NB4 (cell line): ENCODE measurements at regions not wholly inside any gene's neighbourhood (a gene's known extent, or its start where the extent isn't known, plus 50 kb on each side); places are given as distances from the start of the nearest gene placed in this dataset.

Experiments used
- DNase-seq: peaks from one replicate; pipeline ENCODE4 v3.0.0; 2010; ENCODE audit warnings: low read depth
- H3K4me3 ChIP-seq: one replicate; pipeline ENCODE4 v1.5.1; 2011; ENCODE audit warnings: mild to moderate bottlenecking, low read depth, low read length, moderate library complexity
- MYC ChIP-seq: IDR thresholded peaks from 2 replicates; pipeline ENCODE4 v1.6.1; 2011; ENCODE audit warnings: low read depth, low read length
- POLR2A ChIP-seq: IDR thresholded peaks from 2 replicates; pipeline ENCODE4 v1.6.1; 2011; ENCODE audit warnings: mild to moderate bottlenecking; ENCODE audit not compliant: insufficient read length; ENCODE audit errors: extremely low read depth
- TF ChIP-seq, protein P1 (sequence below): IDR thresholded peaks from one replicate; pipeline ENCODE4 v1.5.1; 2012; ENCODE audit warnings: low read depth, low read length
- TF ChIP-seq, protein P2 (sequence below): IDR thresholded peaks from 2 replicates; pipeline ENCODE4 v1.6.1; 2011; ENCODE audit warnings: low read depth, low read length

DNA sequence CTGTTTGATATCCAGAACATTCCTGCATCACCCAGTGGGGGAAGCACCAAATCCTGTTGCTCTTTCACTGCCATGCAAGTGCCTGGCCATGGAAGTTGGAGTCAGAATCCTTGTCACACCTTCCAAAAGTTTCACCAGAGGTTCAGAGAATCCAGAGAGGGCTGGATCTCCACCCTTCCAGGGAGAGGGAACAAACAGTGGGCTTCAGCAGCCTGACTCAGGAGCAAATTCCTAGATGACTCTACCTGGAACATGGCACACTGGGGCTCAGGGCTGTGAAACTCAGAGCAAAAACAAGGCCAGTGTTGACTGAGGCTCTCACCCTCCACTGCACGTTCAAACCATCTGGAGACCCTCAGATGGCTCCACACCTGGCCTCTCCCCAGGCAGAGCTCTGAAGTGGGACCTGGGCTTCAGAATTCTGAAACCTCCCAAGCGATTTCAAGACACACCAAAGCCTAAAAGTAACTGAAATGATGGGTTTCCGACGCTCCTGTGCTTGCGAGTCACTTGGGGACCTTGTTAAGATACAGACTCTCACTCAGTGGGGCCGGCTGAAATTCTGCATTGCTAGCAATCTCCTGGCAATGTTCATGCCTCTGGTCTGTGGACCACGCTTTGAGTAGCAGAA, 205.9 kb downstream of the AUH start:
- TF ChIP-seq, protein P1, sequence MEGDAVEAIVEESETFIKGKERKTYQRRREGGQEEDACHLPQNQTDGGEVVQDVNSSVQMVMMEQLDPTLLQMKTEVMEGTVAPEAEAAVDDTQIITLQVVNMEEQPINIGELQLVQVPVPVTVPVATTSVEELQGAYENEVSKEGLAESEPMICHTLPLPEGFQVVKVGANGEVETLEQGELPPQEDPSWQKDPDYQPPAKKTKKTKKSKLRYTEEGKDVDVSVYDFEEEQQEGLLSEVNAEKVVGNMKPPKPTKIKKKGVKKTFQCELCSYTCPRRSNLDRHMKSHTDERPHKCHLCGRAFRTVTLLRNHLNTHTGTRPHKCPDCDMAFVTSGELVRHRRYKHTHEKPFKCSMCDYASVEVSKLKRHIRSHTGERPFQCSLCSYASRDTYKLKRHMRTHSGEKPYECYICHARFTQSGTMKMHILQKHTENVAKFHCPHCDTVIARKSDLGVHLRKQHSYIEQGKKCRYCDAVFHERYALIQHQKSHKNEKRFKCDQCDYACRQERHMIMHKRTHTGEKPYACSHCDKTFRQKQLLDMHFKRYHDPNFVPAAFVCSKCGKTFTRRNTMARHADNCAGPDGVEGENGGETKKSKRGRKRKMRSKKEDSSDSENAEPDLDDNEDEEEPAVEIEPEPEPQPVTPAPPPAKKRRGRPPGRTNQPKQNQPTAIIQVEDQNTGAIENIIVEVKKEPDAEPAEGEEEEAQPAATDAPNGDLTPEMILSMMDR, result no peak
- TF ChIP-seq, protein P2, sequence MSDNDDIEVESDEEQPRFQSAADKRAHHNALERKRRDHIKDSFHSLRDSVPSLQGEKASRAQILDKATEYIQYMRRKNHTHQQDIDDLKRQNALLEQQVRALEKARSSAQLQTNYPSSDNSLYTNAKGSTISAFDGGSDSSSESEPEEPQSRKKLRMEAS, result no peak
- TF ChIP-seq MYC (no peak), POLR2A (no peak)
- DNase-seq, result no peak
- no peak overlapping the region for H3K4me3 ChIP-seq

DNA sequence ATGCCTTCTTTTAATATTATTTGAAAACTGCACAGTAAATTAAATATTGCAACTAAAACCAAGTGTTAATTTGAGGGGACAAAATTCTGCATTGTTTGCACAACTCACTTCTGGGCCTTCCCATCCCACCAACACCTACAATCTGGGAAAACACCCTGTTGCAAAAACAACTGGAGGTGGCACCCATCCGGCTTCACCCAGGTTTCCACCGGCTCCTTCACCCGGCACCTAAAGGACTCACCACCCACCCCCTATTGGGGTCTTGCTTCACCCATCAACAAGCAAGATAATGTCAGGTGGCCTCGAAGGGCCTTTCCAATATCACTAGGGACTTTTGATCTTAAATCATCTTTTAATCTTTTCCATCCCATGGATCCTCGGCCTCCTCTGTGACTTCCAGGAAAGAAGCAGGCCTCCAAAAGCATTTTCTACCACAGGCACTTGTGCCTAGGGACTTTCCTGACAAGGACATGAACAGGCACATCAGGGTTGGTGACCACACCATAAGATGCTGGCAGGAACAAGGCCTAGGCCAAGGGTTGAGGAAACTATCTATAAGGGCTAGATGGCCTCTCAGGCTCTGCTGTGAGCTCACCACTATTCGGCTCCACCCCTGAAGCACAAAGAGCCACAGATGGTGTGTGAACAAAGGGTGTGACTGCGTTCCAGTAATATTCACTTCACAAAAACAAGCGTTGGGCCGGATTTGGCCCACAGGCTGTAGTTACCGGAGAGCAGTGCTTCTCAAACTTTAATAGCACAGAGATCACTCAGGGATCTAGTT, 205.1 kb downstream of the AUH start:
- TF ChIP-seq, protein P1, result no peak
- TF ChIP-seq MYC, result no peak
- TF ChIP-seq POLR2A, result no peak
- TF ChIP-seq, protein P2, result no peak
- no peak for DNase-seq
- H3K4me3 ChIP-seq, result no peak overlapping the region

DNA sequence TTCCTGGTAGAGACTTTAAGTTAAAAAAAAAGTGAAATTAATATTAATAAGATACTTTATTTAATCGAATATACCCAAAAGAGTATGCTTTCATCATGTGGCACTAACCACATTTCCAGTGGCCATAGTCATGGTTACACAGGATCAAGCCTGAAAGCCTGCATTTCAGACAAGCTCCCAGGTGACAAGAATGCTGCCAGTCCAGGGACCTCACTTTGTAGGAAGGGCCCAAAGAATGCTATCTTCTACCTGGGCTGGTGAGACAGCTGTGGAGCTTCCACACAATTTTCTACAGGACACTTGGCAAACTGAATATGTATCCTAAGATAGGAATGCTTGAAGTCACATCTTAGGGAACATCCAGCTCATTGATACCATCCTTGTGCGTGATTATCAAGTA, 203.8 kb downstream of the AUH start:
- DNase-seq, result no peak
- TF ChIP-seq, protein P1, result no peak
- TF ChIP-seq, protein P2, result no peak
- TF ChIP-seq MYC (no peak), POLR2A (no peak)
- H3K4me3 ChIP-seq, result no peak overlapping the region

DNA sequence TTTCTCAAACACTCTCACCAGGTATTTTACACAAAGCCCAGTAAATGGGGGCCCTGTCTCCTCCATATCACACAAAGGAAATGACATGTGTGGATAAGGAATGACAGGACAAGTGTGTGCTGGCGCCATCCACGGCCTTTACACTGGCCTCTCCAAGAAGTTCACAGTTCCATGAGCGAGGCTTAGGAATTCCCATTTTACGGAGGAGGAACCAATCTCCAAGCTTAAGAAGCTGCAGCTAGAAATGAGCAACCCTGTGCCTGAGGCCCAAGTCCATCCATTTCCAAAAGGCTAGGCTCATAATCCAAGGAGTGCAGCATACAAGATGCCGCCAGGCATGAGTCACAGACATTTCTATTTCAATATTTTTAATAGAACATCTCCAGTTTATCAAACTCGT, 203.4 kb downstream of the AUH start:
- TF ChIP-seq POLR2A (no peak), MYC (no peak)
- TF ChIP-seq, protein P2, result no peak
- TF ChIP-seq, protein P1, result no peak
- no peak for DNase-seq
- no peak overlapping the region for H3K4me3 ChIP-seq

DNA sequence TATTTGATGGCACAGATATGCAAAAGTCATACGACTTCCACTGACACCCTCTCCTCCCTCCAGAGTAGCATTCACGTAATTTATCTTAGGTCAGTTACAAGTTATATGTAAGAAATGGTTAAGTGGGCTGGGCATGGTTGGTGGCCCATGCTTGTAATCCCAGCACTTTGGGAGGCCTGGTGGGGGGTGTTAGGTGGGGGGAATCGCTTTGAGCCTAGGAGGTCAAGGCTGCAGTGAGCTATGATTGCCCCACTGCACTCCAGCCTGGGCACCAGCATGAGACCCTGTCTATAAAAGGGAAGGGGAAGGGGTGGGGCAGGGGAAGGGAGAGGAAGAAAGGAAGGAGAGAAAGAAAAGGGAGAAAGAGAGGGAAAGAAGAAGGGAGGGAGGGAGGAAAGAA, 202.8 kb downstream of the AUH start:
- TF ChIP-seq, protein P1, result no peak
- no peak for TF ChIP-seq POLR2A
- TF ChIP-seq MYC, result no peak
- TF ChIP-seq, protein P2, result no peak
- DNase-seq, result no peak
- H3K4me3 ChIP-seq, result no peak overlapping the region
